NCI-H2196 treated with DMSO at 0.1 percent for 48 hours (cell line): ENCODE measurements at regions not wholly inside any gene's neighbourhood (a gene's known extent, or its start where the extent isn't known, plus 50 kb on each side); places are given as distances from the start of the nearest gene placed in this dataset.

ENCODE experiments used
- DNase-seq: peaks from one replicate; lab custom pipeline; 2025; ENCODE audit not compliant: unreplicated experiment; lab: John Stamatoyannopoulos, UW

- no peak for DNase-seq
Observed at GRCh38 chr11:110947096-110947495, 234.9 kb upstream of the ARHGAP20 start.

GRCh38 chr11:110939471-110939870, 227.2 kb upstream of the ARHGAP20 start:
- no peak for DNase-seq

- DNase-seq: no peak
Observed at GRCh38 chr11:110935018-110935640, 222.9 kb upstream of the ARHGAP20 start.

- no peak for DNase-seq
Observed at GRCh38 chr11:110929129-110929528, 216.9 kb upstream of the ARHGAP20 start.

- no peak for DNase-seq
Observed at GRCh38 chr11:110928391-110928790, 216.2 kb upstream of the ARHGAP20 start.

- no peak for DNase-seq
Observed at GRCh38 chr11:110921742-110922521, 209.7 kb upstream of the ARHGAP20 start.

- DNase-seq: no peak
Observed at GRCh38 chr11:110919241-110919922, 207.1 kb upstream of the ARHGAP20 start.

GRCh38 chr11:110918351-110918750, 206.1 kb upstream of the ARHGAP20 start:
- no peak for DNase-seq

GRCh38 chr11:110912437-110912836, 200.2 kb upstream of the ARHGAP20 start:
- no peak for DNase-seq

GRCh38 chr11:110910384-110910783, 198.1 kb upstream of the ARHGAP20 start:
- DNase-seq: no peak

GRCh38 chr11:110909336-110909735, 197.1 kb upstream of the ARHGAP20 start:
- no peak for DNase-seq

- no peak for DNase-seq
Observed at GRCh38 chr11:110908401-110909105, 196.3 kb upstream of the ARHGAP20 start.

GRCh38 chr11:110907629-110908028, 195.4 kb upstream of the ARHGAP20 start:
- no peak for DNase-seq

- no peak for DNase-seq
Observed at GRCh38 chr11:110903830-110904229, 191.6 kb upstream of the ARHGAP20 start.

GRCh38 chr11:110903378-110903777, 191.1 kb upstream of the ARHGAP20 start:
- no peak for DNase-seq

GRCh38 chr11:110901441-110901840, 189.2 kb upstream of the ARHGAP20 start:
- DNase-seq: no peak

- DNase-seq: no peak
Observed at GRCh38 chr11:110900426-110900825, 188.2 kb upstream of the ARHGAP20 start.

GRCh38 chr11:110897035-110897434, 184.8 kb upstream of the ARHGAP20 start:
- DNase-seq: no peak

- DNase-seq: no peak
Observed at GRCh38 chr11:110896358-110896757, 184.1 kb upstream of the ARHGAP20 start.

GRCh38 chr11:110894224-110894623, 182.0 kb upstream of the ARHGAP20 start:
- no peak for DNase-seq

- no peak for DNase-seq
Observed at GRCh38 chr11:110892741-110893285, 180.6 kb upstream of the ARHGAP20 start.
